ENCODE measurements at regions not wholly inside any gene's neighbourhood (a gene's known extent, or its start where the extent isn't known, plus 50 kb on each side); places are given as distances from the start of the nearest gene placed in this dataset.

- no peak overlapping the region for H3K4me3 ChIP-seq (ENCODE audit: low read depth, low read length)
- TF ChIP-seq CTCF (IDR thresholded peaks at IDR 0.05; ENCODE audit: low read depth, low read length) = no peak
Measured at GRCh38 chr1:219993554-219994433, 52.5 kb downstream of the EPRS1 start.

GRCh38 chr1:219991919-219992318 lies 54.4 kb downstream of the EPRS1 start:
- no peak overlapping the region for H3K4me3 ChIP-seq (ENCODE audit: low read depth, low read length)
- no peak for TF ChIP-seq CTCF (IDR thresholded peaks at IDR 0.05; ENCODE audit: low read depth, low read length)

GRCh38 chr1:219991511-219991810 lies 54.8 kb downstream of the EPRS1 start:
- no peak overlapping the region for H3K4me3 ChIP-seq (ENCODE audit: low read depth, low read length)
- no peak for TF ChIP-seq CTCF (IDR thresholded peaks at IDR 0.05; ENCODE audit: low read depth, low read length)

- TF ChIP-seq CTCF (IDR thresholded peaks at IDR 0.05; ENCODE audit: low read depth, low read length) = peak; percentile 31; the same call in 1 of the 2 replicates
- H3K4me3 ChIP-seq (ENCODE audit: low read depth, low read length) = no peak overlapping the region
Measured at GRCh38 chr1:219990782-219991510, 55.4 kb downstream of the EPRS1 start.

- TF ChIP-seq CTCF (IDR thresholded peaks at IDR 0.05; ENCODE audit: low read depth, low read length) = no peak
- no peak overlapping the region for H3K4me3 ChIP-seq (ENCODE audit: low read depth, low read length)
Measured at GRCh38 chr1:219989766-219990165, 56.5 kb downstream of the EPRS1 start.

- no peak for TF ChIP-seq CTCF (IDR thresholded peaks at IDR 0.05; ENCODE audit: low read depth, low read length)
Measured at GRCh38 chr1:219988818-219989217, 57.5 kb downstream of the EPRS1 start.

GRCh38 chr1:219988387-219988786 lies 57.9 kb downstream of the EPRS1 start:
- no peak for TF ChIP-seq CTCF (IDR thresholded peaks at IDR 0.05; ENCODE audit: low read depth, low read length)
- no peak overlapping the region for H3K4me3 ChIP-seq (ENCODE audit: low read depth, low read length)

More at GRCh38 chr1:219988818-219989217, 57.5 kb downstream of the EPRS1 start:
- no peak overlapping the region for H3K4me3 ChIP-seq (ENCODE audit: low read depth, low read length)
